ENCODE measurements at regions not wholly inside any gene's neighbourhood (a gene's known extent, or its start where the extent isn't known, plus 50 kb on each side); places are given as distances from the start of the nearest gene placed in this dataset.
"Not testable (repeated sequence)": the region's sequence is repeated elsewhere in the genome, so short reads cannot be mapped to it uniquely, and the experiment has no call there.

DNA sequence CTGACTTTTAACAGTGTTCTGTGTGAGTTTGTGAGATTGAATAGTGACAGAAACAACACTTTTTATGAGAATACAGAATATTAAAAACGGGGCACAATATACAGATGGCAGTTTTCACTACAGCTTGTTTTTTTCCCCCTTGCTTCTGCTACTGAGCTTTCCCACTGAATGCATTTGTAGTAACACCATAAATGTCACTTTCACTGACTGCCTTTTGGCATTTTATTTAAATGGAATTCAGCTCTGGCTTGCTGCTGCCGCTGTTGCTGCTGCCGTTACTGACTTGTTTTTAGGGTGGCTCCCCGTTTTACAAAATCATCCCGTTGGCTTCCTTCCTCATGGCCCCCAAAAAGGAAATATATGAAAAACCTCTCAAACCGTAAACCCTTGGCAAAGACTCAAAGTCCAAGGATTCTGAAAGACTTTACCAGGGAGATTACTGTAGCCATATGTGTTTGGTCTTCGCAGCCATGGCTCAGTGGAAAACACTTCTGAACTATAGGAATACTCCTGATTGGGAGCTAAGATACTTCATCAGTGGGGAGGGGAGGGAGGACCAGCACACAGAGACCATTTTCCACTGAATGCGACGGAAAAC, 151.0 kb downstream of the NUF2 start:
- no peak overlapping the region for H3K4me3 Mint-ChIP-seq (ENCODE audit: unreplicated experiment)
- H3K27me3 Mint-ChIP-seq (ENCODE audit: unreplicated experiment): peaks cover 2% of the 10 kb centered on the region
- DNase-seq (ENCODE audit: extremely low spot score, unreplicated experiment): no peak
- H3K36me3 Mint-ChIP-seq (ENCODE audit: unreplicated experiment): no peaks in the 10 kb centered on the region
- no peaks in the 10 kb centered on the region for H3K4me1 Mint-ChIP-seq (ENCODE audit: unreplicated experiment)
- TF ChIP-seq, protein P1, sequence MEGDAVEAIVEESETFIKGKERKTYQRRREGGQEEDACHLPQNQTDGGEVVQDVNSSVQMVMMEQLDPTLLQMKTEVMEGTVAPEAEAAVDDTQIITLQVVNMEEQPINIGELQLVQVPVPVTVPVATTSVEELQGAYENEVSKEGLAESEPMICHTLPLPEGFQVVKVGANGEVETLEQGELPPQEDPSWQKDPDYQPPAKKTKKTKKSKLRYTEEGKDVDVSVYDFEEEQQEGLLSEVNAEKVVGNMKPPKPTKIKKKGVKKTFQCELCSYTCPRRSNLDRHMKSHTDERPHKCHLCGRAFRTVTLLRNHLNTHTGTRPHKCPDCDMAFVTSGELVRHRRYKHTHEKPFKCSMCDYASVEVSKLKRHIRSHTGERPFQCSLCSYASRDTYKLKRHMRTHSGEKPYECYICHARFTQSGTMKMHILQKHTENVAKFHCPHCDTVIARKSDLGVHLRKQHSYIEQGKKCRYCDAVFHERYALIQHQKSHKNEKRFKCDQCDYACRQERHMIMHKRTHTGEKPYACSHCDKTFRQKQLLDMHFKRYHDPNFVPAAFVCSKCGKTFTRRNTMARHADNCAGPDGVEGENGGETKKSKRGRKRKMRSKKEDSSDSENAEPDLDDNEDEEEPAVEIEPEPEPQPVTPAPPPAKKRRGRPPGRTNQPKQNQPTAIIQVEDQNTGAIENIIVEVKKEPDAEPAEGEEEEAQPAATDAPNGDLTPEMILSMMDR (IDR thresholded peaks at IDR 0.05): no peak
- H3K9me3 Mint-ChIP-seq (ENCODE audit: unreplicated experiment): no peaks in the 10 kb centered on the region
- no peak overlapping the region for H3K27ac Mint-ChIP-seq (ENCODE audit: unreplicated experiment)

DNA sequence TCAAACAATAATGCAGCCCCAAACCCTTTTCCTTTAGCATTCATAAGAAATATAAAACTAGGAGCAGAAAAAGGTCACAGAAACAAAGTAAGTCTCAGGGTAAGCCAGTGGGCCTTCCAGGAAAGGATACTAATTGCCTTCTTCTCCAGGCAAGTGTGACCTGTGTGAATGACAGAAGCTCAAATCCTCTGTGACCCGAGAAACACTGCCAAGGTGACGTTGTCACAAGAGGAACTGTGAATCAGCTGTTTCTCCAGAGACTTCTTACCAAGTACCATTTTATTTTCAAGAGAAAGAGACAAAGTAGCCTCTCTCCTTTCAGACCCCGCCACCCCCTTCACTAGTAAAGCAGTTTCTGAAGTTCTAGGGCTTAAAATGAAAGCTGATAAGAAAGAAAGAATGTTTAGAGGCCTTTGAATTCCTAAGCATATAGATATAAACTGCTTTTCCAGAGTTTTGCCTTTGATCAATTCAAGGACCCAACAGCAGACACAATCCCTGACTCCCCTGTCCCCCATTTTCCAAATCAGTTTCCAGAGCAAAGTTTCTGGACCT, 155.6 kb downstream of the NUF2 start:
- no peaks in the 10 kb centered on the region for H3K4me1 Mint-ChIP-seq (ENCODE audit: unreplicated experiment)
- H3K27me3 Mint-ChIP-seq (ENCODE audit: unreplicated experiment): no peaks in the 10 kb centered on the region
- TF ChIP-seq, protein P1 (IDR thresholded peaks at IDR 0.05): no peak
- no peaks in the 10 kb centered on the region for H3K9me3 Mint-ChIP-seq (ENCODE audit: unreplicated experiment)
- H3K36me3 Mint-ChIP-seq (ENCODE audit: unreplicated experiment): no peaks in the 10 kb centered on the region
- no peak for DNase-seq (ENCODE audit: extremely low spot score, unreplicated experiment)
- no peak overlapping the region for H3K27ac Mint-ChIP-seq (ENCODE audit: unreplicated experiment)
- no peak overlapping the region for H3K4me3 Mint-ChIP-seq (ENCODE audit: unreplicated experiment)

DNA sequence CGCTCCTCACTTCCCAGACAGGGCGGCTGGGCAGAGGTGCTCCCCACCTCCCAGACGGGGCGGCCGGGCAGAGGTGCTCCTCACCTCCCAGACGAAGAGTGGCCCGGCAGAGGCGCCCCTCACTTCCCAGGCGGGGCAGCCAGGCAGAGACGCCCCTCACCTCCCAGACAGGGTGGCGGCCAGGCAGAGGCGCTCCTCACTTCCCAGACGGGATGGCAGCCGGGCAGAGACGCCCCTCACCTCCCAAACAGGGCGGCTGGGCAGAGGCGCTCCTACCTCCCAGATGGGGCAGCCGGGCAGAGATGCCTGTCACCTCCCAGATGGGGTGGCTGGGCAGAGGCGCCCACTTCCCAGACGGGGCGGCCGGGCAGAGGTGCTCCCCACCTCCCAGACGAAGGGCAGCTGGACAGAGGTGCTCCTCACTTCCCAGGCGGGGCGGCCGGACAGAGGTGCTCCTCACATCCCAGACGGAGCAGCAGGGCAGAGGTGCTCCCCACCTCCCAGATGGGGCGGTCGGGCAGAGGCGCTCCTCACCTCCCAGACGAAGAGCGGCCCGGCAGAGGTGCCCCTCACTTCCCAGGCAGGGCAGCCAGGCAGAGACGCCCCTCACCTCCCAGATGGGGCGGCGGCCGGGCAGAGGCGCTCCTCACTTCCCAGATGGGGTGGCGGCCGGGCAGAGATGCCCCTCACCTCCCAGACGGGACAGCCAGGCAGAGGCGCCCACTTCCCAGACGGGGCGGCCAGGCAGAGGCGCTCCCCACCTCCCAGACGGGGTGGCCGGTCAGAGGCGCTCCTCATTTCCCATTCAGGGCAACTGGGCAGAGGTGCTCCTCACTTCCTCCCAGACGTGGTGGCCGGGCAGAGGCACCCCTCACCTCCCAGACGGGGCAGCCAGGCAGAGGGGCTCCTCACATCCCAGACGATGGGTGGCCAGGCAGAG, 176.9 kb downstream of the NUF2 start:
- H3K27me3 Mint-ChIP-seq (ENCODE audit: unreplicated experiment); H3K4me3 Mint-ChIP-seq (ENCODE audit: unreplicated experiment); H3K4me1 Mint-ChIP-seq (ENCODE audit: unreplicated experiment); H3K27ac Mint-ChIP-seq (ENCODE audit: unreplicated experiment); H3K36me3 Mint-ChIP-seq (ENCODE audit: unreplicated experiment); H3K9me3 Mint-ChIP-seq (ENCODE audit: unreplicated experiment); DNase-seq (ENCODE audit: extremely low spot score, unreplicated experiment): not testable (repeated sequence)

DNA sequence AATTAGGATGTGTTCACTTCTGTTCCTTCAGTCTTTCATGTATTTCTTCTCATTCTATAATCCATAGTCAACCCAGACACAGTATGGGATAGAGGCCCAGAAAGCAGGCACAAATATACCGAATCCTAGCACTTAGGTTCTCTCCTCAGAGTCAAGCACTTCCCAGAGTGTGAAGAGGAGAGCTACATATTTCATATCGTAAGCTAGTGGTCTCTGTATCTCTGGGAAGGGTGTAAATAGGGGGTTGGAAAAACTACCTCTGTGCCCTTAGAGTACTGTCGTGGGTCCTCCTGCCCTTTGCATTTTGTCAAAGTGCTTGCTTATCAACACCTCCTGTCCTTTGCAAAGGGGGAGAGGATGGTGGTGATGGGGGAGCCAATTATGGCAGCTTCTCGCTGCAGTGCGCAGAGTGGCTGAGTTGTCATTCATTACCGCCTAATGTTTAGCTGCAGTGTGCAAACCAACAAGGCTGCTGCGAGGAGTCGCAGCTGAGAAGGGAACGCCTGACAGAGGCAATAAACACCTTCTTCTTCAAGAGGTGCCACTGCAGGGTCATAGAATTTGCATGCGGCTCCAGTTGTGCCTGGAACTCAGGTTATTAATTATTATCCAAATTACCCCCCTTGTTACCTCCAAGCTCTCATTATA, 182.7 kb downstream of the NUF2 start:
- peaks cover 5% of the 10 kb centered on the region for H3K27me3 Mint-ChIP-seq (ENCODE audit: unreplicated experiment)
- H3K9me3 Mint-ChIP-seq (ENCODE audit: unreplicated experiment): no peaks in the 10 kb centered on the region
- no peak overlapping the region for H3K27ac Mint-ChIP-seq (ENCODE audit: unreplicated experiment)
- TF ChIP-seq, protein P1 (IDR thresholded peaks at IDR 0.05): no peak
- no peaks in the 10 kb centered on the region for H3K36me3 Mint-ChIP-seq (ENCODE audit: unreplicated experiment)
- H3K4me3 Mint-ChIP-seq (ENCODE audit: unreplicated experiment): no peak overlapping the region
- no peak for DNase-seq (ENCODE audit: extremely low spot score, unreplicated experiment)
- H3K4me1 Mint-ChIP-seq (ENCODE audit: unreplicated experiment): no peaks in the 10 kb centered on the region

DNA sequence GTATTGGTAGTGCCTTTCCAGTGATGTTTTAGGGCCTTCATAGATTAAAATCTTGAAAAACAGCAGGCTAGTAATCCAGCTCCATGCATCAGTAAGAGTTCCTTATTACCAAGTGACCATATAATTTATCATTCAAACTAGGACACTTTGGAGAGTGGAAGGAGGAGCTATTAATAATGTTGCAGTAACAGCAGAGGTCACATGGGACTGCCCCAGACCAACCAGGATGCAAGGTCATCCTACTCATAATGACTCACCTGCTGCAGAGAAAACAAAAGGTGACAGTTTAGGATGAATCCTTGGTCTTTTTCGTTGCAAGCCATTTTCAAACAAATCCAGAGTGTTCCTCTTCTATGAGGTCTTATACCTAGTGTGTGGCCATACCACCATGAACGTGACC, 187.4 kb downstream of the NUF2 start:
- H3K27ac Mint-ChIP-seq (ENCODE audit: unreplicated experiment): no peak overlapping the region
- H3K36me3 Mint-ChIP-seq (ENCODE audit: unreplicated experiment): no peaks in the 10 kb centered on the region
- H3K9me3 Mint-ChIP-seq (ENCODE audit: unreplicated experiment): no peaks in the 10 kb centered on the region
- DNase-seq (ENCODE audit: extremely low spot score, unreplicated experiment): no peak
- H3K27me3 Mint-ChIP-seq (ENCODE audit: unreplicated experiment): no peaks in the 10 kb centered on the region
- no peaks in the 10 kb centered on the region for H3K4me1 Mint-ChIP-seq (ENCODE audit: unreplicated experiment)
- H3K4me3 Mint-ChIP-seq (ENCODE audit: unreplicated experiment): no peak overlapping the region
- TF ChIP-seq, protein P1 (IDR thresholded peaks at IDR 0.05): no peak
